Midbrain (tissue), 1 donor: ENCODE measurements at regions not wholly inside any gene's neighbourhood (a gene's known extent, or its start where the extent isn't known, plus 50 kb on each side); places are given as distances from the start of the nearest gene placed in this dataset.

Experiments
- DNase-seq: peaks from one replicate; lab custom pipeline; 2025; lab: John Stamatoyannopoulos, UW

GRCh38 chr12:81809829-81810595 lies 50.9 kb upstream of the PPFIA2 start:
- DNase-seq, result no peak

GRCh38 chr12:81809113-81809777 lies 50.1 kb upstream of the PPFIA2 start:
- DNase-seq, result no peak
